GM12872 (cell line): ENCODE measurements at regions not wholly inside any gene's neighbourhood (a gene's known extent, or its start where the extent isn't known, plus 50 kb on each side); places are given as distances from the start of the nearest gene placed in this dataset.

Experiments
- TF ChIP-seq, protein P1 (sequence below): IDR thresholded peaks from 3 replicates; pipeline ENCODE4 v1.5.1; 2011; ENCODE audit warnings: low read depth, mild to moderate bottlenecking, low read length, moderate library complexity; ENCODE audit not compliant: insufficient read depth

DNA sequence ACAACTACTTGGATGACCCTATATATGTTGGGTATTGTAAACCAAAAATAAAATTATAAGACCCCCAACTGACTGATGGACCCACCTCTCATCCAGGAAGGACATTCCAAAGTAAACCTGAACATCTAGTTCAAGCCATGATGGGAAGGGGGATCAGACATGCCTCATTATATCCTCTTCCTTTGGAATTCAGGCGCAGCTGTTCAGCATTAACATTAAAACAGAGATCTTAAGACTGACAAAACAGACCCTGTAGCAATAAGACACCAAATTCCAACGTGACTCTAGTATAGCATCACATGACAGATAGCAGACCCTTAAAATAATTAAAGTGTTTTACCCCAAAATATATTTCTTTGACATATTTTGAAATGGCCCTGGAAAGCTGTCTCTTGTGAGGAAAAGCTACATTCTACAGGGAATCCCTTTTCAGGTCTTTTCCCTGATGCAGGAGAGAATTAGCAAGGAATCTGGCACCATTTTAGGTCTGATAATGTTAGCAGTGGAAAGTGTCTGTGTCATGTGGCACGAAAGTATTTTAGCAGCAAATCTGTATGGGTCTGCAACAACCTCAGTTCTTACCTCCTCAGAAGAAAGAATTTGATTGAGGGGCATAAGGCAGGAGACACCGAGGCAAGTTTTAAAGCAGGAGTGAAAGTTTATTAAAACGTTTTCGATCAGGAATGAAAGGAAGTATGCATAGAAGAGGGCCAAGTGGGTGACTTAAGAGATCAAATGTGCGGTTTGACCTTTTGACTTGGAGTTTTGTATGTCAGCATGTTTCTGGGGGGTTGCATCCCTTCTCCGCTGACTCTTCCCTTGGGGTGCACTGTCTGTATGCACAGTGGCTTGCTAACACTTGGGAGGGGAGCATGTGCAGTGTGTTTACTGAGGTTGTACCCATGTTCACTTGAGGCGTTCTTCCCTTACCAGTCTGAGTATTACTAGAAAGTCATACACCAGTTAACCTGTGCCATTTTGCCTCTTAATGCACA lies 236.6 kb upstream of the PPP1R3A start:
- TF ChIP-seq, protein P1, sequence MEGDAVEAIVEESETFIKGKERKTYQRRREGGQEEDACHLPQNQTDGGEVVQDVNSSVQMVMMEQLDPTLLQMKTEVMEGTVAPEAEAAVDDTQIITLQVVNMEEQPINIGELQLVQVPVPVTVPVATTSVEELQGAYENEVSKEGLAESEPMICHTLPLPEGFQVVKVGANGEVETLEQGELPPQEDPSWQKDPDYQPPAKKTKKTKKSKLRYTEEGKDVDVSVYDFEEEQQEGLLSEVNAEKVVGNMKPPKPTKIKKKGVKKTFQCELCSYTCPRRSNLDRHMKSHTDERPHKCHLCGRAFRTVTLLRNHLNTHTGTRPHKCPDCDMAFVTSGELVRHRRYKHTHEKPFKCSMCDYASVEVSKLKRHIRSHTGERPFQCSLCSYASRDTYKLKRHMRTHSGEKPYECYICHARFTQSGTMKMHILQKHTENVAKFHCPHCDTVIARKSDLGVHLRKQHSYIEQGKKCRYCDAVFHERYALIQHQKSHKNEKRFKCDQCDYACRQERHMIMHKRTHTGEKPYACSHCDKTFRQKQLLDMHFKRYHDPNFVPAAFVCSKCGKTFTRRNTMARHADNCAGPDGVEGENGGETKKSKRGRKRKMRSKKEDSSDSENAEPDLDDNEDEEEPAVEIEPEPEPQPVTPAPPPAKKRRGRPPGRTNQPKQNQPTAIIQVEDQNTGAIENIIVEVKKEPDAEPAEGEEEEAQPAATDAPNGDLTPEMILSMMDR, result no peak

DNA sequence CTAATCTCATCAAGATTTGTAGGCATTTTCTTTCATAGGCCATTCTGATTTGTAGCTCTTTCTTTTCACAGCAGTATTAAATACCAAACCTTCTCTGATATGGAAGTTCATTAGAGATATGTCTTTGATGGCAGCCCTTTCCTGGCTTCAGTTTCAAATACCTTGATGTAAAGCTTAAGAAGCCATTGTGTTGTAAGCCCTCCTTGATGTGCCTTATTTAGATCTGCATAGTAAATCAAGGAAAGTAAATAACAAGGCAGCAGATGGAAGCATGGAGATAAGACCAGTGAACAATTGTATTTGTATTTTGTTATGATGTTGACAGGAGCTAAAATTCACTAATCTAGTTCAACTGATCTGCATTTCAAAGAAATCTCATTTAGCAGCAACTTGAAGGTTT lies 234.9 kb upstream of the PPP1R3A start:
- TF ChIP-seq, protein P1, result no peak

DNA sequence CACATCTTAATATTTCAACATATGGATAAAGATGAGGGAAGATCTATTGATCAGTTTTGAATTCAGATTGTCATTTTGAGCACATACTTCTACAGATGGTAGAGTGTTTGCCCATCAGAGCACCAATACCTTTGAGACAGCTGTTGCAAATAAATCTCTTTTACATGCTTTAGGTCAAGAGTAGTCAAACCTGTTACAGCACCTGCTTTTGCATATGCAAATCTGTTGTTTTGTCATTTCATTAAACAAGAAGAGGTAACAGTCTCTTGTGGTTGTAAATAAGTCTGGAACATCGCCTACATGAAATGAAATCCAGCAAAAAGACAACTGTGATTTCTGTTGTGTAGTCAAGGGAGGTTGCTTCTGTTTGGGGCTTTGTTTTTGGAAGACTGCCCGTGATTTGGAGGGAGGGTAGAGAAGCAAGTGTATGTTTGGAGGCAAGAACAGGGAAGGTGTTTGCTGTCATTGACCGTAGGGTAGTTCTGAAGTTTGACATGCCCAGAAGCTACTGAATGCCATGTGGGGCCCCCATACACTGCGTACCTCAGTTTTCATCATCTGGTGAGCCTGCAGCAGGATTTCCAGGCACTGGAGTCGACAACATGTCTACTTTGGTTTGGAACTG lies 233.6 kb upstream of the PPP1R3A start:
- TF ChIP-seq, protein P1, result no peak

DNA sequence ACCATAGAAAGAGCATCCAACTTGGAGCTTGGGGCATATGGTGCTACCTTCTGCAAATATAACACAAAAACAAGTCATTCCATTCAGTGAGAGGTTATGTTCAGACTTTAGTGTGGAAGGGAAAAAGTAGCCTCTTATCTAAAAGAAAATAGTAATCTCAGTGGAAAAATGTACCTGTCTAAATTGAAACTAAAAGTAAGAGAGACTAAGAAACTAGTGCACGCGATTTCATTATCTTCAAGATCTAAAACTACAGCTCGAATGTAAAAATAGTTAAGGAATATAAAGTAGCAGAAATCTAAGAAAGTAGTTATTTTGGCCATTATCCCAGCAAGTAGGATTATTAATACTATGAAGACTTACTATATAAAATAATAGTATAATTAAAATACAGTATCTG lies 233.0 kb upstream of the PPP1R3A start:
- TF ChIP-seq, protein P1, result no peak

DNA sequence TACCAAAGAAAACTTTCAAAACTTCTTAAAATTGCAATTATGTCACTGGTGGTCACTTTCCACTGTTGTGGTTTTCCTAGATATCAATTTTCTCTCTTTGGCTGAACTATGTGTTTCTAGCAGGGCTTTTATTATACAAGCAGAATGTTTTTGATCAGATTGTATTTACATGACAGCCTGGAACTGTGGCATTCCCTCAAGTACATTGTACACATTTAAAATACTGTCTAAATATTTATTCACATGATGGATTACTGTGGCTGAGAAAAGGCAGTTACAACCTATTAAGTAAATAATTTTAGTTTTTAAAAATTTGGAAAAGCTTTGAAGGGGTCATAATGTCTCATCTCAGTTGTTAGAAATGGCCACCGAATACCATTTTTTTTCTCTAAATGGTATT lies 231.9 kb upstream of the PPP1R3A start:
- TF ChIP-seq, protein P1, result no peak

DNA sequence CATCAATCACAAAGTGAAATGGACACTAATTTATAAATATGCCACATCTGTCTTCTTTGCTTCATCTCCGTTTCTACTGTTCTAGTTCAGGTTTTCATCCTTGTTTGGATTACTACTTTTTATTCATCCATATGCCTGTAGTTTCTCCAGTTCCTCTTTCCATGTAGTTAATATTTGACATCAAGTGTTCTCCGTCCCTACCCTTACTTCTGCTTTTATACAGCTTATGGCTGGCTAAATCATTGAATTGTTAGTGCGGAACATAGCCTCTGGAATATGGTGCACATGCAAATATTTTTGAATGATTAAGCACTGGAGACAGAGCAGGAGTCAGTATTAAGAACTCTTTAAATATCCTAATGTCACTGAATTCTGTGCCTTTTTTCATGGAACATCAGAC lies 230.0 kb upstream of the PPP1R3A start:
- TF ChIP-seq, protein P1, result no peak

DNA sequence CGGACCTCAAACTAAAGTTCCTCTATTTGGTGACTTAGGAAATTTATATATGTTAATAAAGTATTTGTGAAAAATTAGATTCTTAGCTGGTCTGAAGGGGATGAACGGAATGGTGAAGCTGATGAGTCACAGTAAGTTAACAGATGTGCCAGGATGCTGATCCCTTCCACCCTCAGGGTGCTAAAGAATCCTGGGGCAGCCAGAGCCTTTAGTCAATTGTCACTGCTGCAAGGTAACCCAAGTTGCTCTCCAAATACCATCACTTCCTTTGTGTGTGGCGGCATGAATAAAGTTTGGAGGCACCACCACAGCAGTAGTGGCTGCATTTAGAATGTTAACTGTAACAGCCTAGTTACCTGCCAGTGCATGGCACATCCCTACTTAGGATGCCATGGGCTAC lies 222.6 kb upstream of the PPP1R3A start:
- TF ChIP-seq, protein P1, result no peak
